Testis (tissue), 2 donors: ENCODE measurements at regions not wholly inside any gene's neighbourhood (a gene's known extent, or its start where the extent isn't known, plus 50 kb on each side); places are given as distances from the start of the nearest gene placed in this dataset.

ENCODE experiments used
- DNase-seq: peaks from one replicate; pipeline ENCODE4 v3.0.0-alpha.2; 2019
- H3K27ac ChIP-seq, 2 donors: fragments of 200-600 bp; sonication (generic); one replicate each; pipeline ENCODE4 v1.5.1; 2019
- H3K27me3 ChIP-seq: fragments of 200-600 bp; sonication (generic); one replicate; pipeline ENCODE4 v1.5.1; 2019
- H3K36me3 ChIP-seq: fragments of 200-600 bp; sonication (generic); one replicate; pipeline ENCODE4 v1.5.1; 2017; ENCODE audit warnings: low read depth; ENCODE audit errors: missing control alignments
- H3K4me1 ChIP-seq: fragments of 200-600 bp; sonication (generic); one replicate; pipeline ENCODE4 v1.5.1; 2019
- H3K4me3 ChIP-seq, 2 donors: fragments of 200-600 bp; sonication (generic); one replicate each; pipeline ENCODE4 v1.5.1; 2017 to 2019
- H3K9me3 ChIP-seq: fragments of 200-600 bp; sonication (generic); one replicate; pipeline ENCODE4 v1.5.1; 2017
- CTCF ChIP-seq, 3 experiments: fragments of 450-650 bp in 2 of 3; fragments of 200-600 bp in 1 of 3; sonication (generic) in 1 of 3; IDR thresholded peaks; one replicate each; pipeline ENCODE4 v1.5.1; 2016 to 2019; ENCODE audit warnings: antibody characterized with exemption in 3 of 3, mild to moderate bottlenecking in 2 of 3, moderate library complexity in 1 of 3
- POLR2A ChIP-seq: fragments of 450-650 bp; IDR thresholded peaks from one replicate; pipeline ENCODE4 v1.6.1; 2017; ENCODE audit warnings: antibody characterized with exemption, mild to moderate bottlenecking, moderate library complexity
- WGBS, 2 donors: methylation state at CpG; one replicate each; pipeline ENCODE4 v1.1.5; 2018; 5-methylcytosine and 5-hydroxymethylcytosine counted together
- intact Hi-C: fragments of 100-400 bp; cut with DNase I; formaldehyde crosslinking; loops from one replicate; pipeline ENCODE4 v1.15.1; 2023; ENCODE audit warnings: low total_unique reads

- no peak for DNase-seq
- H3K9me3 ChIP-seq: no peaks in the 10 kb centered on the region
- H3K27ac ChIP-seq: no peak overlapping the region
- no peak overlapping the region for H3K4me3 ChIP-seq
- intact Hi-C loops: no loop called here
- H3K36me3 ChIP-seq: no peaks in the 10 kb centered on the region
- no peak for TF ChIP-seq CTCF (IDR thresholded peaks at IDR 0.05)
- TF ChIP-seq POLR2A: no peak
- H3K4me1 ChIP-seq: no peaks in the 10 kb centered on the region
- WGBS, 2 donors: 86 to 95% methylated on average over 2 of the region's 2 CpGs
- no peaks in the 10 kb centered on the region for H3K27me3 ChIP-seq
Observed at GRCh38 chr3:16666206-16666605, 61.0 kb upstream of the DAZL start.

- Histone ChIP-seq H3K36me3 (no peaks in the 10 kb centered on the region), H3K4me1 (no peaks in the 10 kb centered on the region), H3K9me3 (no peaks in the 10 kb centered on the region), H3K27me3 (no peaks in the 10 kb centered on the region), H3K27ac (no peak overlapping the region), H3K4me3 (no peak overlapping the region)
- intact Hi-C loops: no loop called here
- no peak for DNase-seq
- 85 to 87% methylated on average over 4 of the region's 4 CpGs for WGBS, 2 donors
- TF ChIP-seq POLR2A (no peak), CTCF (IDR thresholded peaks at IDR 0.05) (no peak)
Observed at GRCh38 chr3:16667633-16668032, 62.4 kb upstream of the DAZL start.

GRCh38 chr3:16668776-16669545 is 63.7 kb upstream of the DAZL start:
- Histone ChIP-seq H3K27ac (no peak overlapping the region), H3K4me1 (no peaks in the 10 kb centered on the region), H3K9me3 (no peaks in the 10 kb centered on the region), H3K36me3 (no peaks in the 10 kb centered on the region), H3K4me3 (no peak overlapping the region), H3K27me3 (no peaks in the 10 kb centered on the region)
- TF ChIP-seq POLR2A: no peak
- TF ChIP-seq CTCF (IDR thresholded peaks at IDR 0.05): no peak
- intact Hi-C loops: no loop called here
- no peak for DNase-seq
- 62 to 63% methylated on average over 5 of the region's 5 CpGs for WGBS, 2 donors

GRCh38 chr3:16670191-16670590 is 65.0 kb upstream of the DAZL start:
- no peak overlapping the region for H3K4me3 ChIP-seq
- H3K9me3 ChIP-seq: no peaks in the 10 kb centered on the region
- H3K36me3 ChIP-seq: no peaks in the 10 kb centered on the region
- no peaks in the 10 kb centered on the region for H3K4me1 ChIP-seq
- no peak overlapping the region for H3K27ac ChIP-seq
- TF ChIP-seq CTCF (IDR thresholded peaks at IDR 0.05) (no peak), POLR2A (no peak)
- intact Hi-C loops: no loop called here
- no peaks in the 10 kb centered on the region for H3K27me3 ChIP-seq
- DNase-seq: no peak

GRCh38 chr3:16671690-16672089 is 66.5 kb upstream of the DAZL start:
- TF ChIP-seq CTCF (IDR thresholded peaks at IDR 0.05): no peak
- no peak for TF ChIP-seq POLR2A
- no peak overlapping the region for H3K4me3 ChIP-seq
- no peaks in the 10 kb centered on the region for H3K4me1 ChIP-seq
- H3K27ac ChIP-seq: no peak overlapping the region
- DNase-seq: no peak
- H3K9me3 ChIP-seq: no peaks in the 10 kb centered on the region
- no peaks in the 10 kb centered on the region for H3K27me3 ChIP-seq
- intact Hi-C loops: no loop called here
- no peaks in the 10 kb centered on the region for H3K36me3 ChIP-seq
- 82 to 90% methylated on average over 1 of the region's 1 CpG for WGBS, 2 donors
